GM18858 (cell line): ENCODE measurements at regions not wholly inside any gene's neighbourhood (a gene's known extent, or its start where the extent isn't known, plus 50 kb on each side); places are given as distances from the start of the nearest gene placed in this dataset.

Source experiments
- ATAC-seq: cut with Tn5 transposase; IDR thresholded peaks from one replicate; pipeline ENCODE4 v1.9.1; 2021; ENCODE audit not compliant: unreplicated experiment

GRCh38 chr18:61677435-61677970 lies 215.3 kb downstream of the RNF152 start:
- no peak for ATAC-seq

- no peak for ATAC-seq
These were observed 215.9 kb downstream of the RNF152 start for GRCh38 chr18:61676773-61677434.

GRCh38 chr18:61669320-61669719 lies 223.5 kb downstream of the RNF152 start:
- no peak for ATAC-seq

- no peak for ATAC-seq
These were observed 225.8 kb downstream of the RNF152 start for GRCh38 chr18:61666876-61667590.

GRCh38 chr18:61664419-61665084 lies 228.3 kb downstream of the RNF152 start:
- no peak for ATAC-seq

GRCh38 chr18:61662726-61663125 lies 230.1 kb downstream of the RNF152 start:
- ATAC-seq: no peak

GRCh38 chr18:61658431-61658830 lies 234.4 kb downstream of the RNF152 start:
- no peak for ATAC-seq

- ATAC-seq: no peak
These were observed 235.6 kb downstream of the RNF152 start for GRCh38 chr18:61657066-61657732.

GRCh38 chr18:61655630-61656029 lies 237.2 kb downstream of the RNF152 start:
- ATAC-seq: no peak

GRCh38 chr18:61653823-61654551 lies 238.8 kb downstream of the RNF152 start:
- no peak for ATAC-seq

- no peak for ATAC-seq
These were observed 240.9 kb downstream of the RNF152 start for GRCh38 chr18:61651880-61652268.

GRCh38 chr18:61651145-61651879 lies 241.5 kb downstream of the RNF152 start:
- no peak for ATAC-seq

- peak; percentile 61 for ATAC-seq
These were observed 248.7 kb downstream of the RNF152 start for GRCh38 chr18:61643884-61644647.

GRCh38 chr18:61639886-61640285 lies 252.9 kb downstream of the RNF152 start:
- ATAC-seq: no peak

- no peak for ATAC-seq
These were observed 254.8 kb downstream of the RNF152 start for GRCh38 chr18:61637905-61638595.

- no peak for ATAC-seq
These were observed 255.5 kb downstream of the RNF152 start for GRCh38 chr18:61637319-61637718.

GRCh38 chr18:61635901-61636528 lies 256.8 kb downstream of the RNF152 start:
- ATAC-seq: no peak

GRCh38 chr18:61628085-61628484 lies 264.7 kb downstream of the RNF152 start:
- no peak for ATAC-seq
